COR-L47 (cell line): ENCODE measurements at regions not wholly inside any gene's neighbourhood (a gene's known extent, or its start where the extent isn't known, plus 50 kb on each side); places are given as distances from the start of the nearest gene placed in this dataset.

ENCODE experiments used
- DNase-seq: peaks from one replicate; lab custom pipeline; 2025; lab: John Stamatoyannopoulos, UW

DNA sequence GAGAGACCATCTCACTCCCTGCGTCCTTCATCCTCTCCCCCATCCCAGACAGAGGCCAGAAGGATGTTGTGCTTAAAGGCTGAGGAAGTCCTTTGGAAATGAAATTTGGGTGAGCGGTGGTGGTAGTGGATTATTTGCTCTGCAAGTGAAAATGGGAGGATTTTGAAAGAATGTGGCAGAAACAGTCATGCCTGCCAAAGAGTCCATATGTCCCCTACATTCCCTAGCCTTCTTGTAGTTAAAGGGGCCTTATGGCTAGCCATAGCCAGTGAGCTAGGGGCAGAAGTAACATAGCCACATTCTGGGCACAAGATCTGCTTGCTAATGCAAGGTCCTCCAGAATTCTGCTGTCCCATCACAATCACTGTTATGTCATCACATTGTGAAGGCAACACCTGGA, 360.2 kb upstream of the TSHZ3 start:
- no peak for DNase-seq

- DNase-seq, result no peak
Measured at GRCh38 chr19:31715249-31715945, 366.2 kb upstream of the TSHZ3 start.

- DNase-seq, result no peak
Measured at GRCh38 chr19:31716826-31717225, 367.6 kb upstream of the TSHZ3 start.

DNA sequence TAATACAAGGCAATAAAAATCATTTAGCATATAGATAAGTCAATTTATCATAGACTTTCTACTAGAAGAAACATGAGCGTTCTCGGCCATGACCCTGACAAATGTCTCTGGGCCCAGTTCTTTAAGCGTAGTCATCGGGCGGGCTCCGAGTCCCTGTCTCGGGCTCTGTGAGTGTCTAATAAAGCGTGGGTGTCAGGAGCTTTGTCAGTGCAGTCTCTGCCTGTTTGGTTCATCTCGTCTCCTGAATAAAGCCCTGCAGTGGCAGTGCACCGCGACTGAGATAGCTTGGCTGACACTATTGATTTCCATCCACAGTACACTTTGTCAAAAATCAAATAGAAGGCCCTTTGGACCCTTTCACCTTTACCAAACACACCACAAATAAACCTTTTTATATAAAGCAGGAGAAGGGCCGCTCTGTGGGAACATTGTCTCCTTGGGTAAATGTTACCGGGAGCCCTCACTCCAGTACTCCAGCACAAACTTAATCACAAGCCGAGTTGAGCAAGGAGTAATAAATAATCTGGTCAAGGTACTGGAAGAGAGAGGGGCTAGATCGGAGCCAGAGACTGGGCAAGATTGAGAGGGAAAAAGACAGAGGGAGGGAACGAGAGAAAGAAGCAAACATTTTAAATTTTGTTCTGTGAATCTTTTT, 368.2 kb upstream of the TSHZ3 start:
- no peak for DNase-seq

GRCh38 chr19:31718032-31718431, 368.8 kb upstream of the TSHZ3 start:
- no peak for DNase-seq

DNA sequence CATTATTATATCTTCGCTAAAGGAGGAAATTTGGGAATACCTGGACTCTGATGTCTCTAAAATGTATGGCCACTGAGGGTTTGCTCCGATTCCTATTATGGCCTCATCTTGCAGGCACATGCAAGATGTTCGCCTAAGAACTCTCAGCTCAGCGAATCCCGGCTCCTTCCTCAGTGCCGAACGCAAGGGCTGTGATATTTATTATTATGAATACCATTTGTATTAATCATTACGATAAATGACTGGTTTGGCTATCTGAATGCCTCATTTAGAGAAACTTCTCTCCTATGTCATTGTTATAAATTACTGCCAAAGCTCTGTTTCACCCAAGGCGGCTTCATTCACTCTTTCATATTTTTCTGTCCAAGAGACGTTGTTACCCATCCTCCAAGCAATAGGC, 369.7 kb upstream of the TSHZ3 start:
- no peak for DNase-seq

GRCh38 chr19:31723101-31723500, 373.9 kb upstream of the TSHZ3 start:
- no peak for DNase-seq

DNA sequence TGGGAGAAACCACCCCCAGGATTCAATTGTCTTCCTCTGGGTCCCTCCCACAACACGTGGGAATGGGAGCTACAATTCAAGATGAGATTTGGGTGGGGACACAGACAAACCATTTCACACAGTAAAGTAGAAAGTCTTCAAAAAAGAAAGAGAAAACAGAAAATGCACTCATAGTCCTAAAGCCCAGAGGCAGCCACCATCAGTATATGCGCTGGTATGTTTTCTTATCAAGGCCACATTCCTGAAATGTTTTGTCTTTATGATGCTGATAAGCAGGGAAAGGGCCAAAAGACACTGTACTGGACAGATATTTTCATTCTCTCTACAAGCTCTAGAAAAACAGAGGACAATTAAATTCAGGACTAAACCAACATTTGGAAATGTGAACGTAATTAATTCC, 375.8 kb upstream of the TSHZ3 start:
- no peak for DNase-seq

GRCh38 chr19:31727536-31727935, 378.3 kb upstream of the TSHZ3 start:
- no peak for DNase-seq

DNA sequence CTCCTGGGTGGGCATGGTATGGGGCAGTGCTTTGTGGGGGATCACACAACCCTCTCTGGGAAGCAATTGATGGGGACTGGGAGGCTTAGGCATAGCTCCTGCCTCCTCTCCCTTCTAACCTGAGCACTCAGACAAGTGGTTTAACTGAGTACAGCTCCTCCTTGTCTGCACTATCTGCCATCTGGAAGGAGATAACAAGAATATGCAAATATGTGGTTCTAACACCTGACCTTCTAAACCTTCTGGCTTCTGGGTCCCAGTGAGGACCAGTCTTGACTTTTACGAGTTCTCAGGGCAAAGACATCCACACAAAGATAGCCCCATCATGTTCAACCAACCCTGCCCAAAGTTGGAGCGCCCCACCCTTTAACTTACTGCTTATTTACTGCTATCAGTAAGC, 381.0 kb upstream of the TSHZ3 start:
- DNase-seq, result no peak

DNA sequence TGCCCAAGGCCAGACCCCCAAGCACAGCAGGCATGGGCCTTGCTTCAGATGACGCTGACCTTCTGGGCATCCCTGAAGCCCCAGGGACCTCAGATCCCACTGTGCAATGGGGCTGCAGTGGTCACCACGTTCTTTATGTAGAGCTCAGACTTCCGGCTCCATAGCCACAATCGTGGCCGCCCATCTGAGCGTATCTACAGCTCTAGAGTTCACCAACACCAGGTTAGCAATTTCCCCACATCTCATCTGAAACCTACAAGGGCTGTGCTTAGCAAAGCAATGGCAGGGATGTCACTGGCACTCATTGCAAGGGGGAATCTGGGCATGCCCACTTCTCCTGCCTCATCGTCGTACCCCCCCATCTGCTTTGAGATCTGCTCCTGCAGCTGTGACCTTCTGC, 384.4 kb upstream of the TSHZ3 start:
- no peak for DNase-seq

DNA sequence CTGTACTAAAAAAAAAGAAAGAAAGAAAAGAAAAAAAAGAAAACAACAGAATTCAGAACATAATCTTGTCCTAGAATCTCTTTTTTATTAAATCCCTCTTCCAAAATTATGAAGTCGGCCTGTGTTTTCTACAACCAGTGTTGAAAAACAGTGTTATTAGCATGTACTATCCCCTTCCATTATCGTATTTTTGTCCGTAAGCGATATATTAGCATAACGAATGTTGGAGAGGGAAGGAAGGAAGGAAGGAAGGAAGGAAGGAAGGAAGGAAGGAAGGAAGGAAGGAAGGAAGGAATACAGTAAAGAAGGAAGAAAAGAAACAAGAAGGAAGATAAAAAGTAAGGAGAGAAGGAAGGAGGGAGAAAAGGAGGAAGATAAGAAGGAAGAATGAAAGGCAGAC, 393.0 kb upstream of the TSHZ3 start:
- DNase-seq, result no peak

- no peak for DNase-seq
Measured at GRCh38 chr19:31745731-31746130, 396.5 kb upstream of the TSHZ3 start.

GRCh38 chr19:31749231-31749630, 400.0 kb upstream of the TSHZ3 start:
- DNase-seq, result no peak

- DNase-seq, result no peak
Measured at GRCh38 chr19:31759359-31759758, 410.1 kb upstream of the TSHZ3 start.

GRCh38 chr19:31761281-31761913, 412.2 kb upstream of the TSHZ3 start:
- no peak for DNase-seq

- no peak for DNase-seq
Measured at GRCh38 chr19:31770223-31770622, 421.0 kb upstream of the TSHZ3 start.

- DNase-seq, result no peak
Measured at GRCh38 chr19:31772915-31773314, 423.7 kb upstream of the TSHZ3 start.

DNA sequence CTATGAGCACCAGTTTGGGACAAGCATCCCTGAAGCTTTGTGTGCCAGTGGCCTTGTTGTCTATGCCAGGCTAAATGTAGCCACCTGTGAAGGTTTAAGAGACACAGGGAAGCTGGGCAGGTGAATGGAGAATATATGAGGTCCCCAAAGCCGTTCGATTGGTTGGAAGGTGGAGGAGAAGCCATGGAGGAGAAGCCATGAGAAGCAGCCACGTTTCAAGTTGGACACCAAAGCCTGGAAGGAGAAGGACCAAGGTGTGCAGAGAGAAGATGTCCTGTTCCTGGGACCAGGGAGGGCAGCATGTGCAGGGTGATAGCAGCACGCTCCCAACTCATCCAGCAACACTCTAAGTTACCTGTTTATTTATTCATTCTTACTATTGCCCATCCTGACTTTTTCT, 432.3 kb upstream of the TSHZ3 start:
- DNase-seq, result no peak

GRCh38 chr19:31783592-31783991, 434.4 kb upstream of the TSHZ3 start:
- DNase-seq, result no peak

- DNase-seq, result no peak
Measured at GRCh38 chr19:31784671-31785101, 435.4 kb upstream of the TSHZ3 start.

DNA sequence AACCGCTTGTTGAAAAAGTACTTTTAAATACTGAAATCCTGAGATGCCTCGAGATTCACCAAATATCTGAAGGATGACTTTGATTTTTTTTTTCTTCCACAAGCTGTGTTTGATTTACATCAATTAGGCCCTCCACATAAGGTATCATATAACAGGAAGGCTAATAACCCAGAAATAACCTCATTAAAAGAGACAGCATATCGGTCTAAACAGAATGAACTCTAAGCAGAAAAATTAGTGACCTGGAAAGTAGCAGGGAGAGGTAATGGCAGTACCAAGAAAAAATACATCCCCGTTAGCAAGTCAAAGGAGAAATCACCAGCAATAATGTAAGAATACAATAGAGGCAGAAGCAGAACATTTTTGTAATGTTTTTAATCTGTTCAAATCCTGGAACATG, 452.4 kb upstream of the TSHZ3 start:
- no peak for DNase-seq

- no peak for DNase-seq
Measured at GRCh38 chr19:31803835-31804446, 454.7 kb upstream of the TSHZ3 start.
